ENCODE measurements at regions not wholly inside any gene's neighbourhood (a gene's known extent, or its start where the extent isn't known, plus 50 kb on each side); places are given as distances from the start of the nearest gene placed in this dataset.

GRCh38 chr7:109094-109493 lies 83.3 kb upstream of the FAM20C start:
- intact Hi-C loops (cut with DNase I): no loop called here
- DNase-seq (peak in 1 of 5 donors; percentile 33), FAIRE-seq (no peak)
- Histone ChIP-seq H3K4me1 (ENCODE audit: control insufficient read depth in 2 of 3, insufficient read depth in 2 of 3, low read depth in 1 of 3, low read length in 3 of 3) (no peaks in the 10 kb centered on the region), H3K27me3 (ENCODE audit: control insufficient read depth, insufficient read depth, low read length) (no peaks in the 10 kb centered on the region), H3K36me3 (ENCODE audit: control insufficient read depth in 2 of 3, insufficient read depth in 3 of 3, low read length in 3 of 3) (no peaks in the 10 kb centered on the region), H3K27ac (ENCODE audit: low read depth in 2 of 2, low read length in 2 of 2) (no peak overlapping the region), H3K9ac (ENCODE audit: low read length in 3 of 3) (no peak overlapping the region), H3K9me3 (ENCODE audit: control insufficient read depth in 2 of 3, insufficient read depth in 1 of 3, low read length in 3 of 3) (peaks cover 0 to 7% (median 0%) of the 10 kb centered on the region in 3 donors), H3K4me3 (ENCODE audit: low read length in 3 of 3) (no peak overlapping the region)
- TF ChIP-seq, protein P1, sequence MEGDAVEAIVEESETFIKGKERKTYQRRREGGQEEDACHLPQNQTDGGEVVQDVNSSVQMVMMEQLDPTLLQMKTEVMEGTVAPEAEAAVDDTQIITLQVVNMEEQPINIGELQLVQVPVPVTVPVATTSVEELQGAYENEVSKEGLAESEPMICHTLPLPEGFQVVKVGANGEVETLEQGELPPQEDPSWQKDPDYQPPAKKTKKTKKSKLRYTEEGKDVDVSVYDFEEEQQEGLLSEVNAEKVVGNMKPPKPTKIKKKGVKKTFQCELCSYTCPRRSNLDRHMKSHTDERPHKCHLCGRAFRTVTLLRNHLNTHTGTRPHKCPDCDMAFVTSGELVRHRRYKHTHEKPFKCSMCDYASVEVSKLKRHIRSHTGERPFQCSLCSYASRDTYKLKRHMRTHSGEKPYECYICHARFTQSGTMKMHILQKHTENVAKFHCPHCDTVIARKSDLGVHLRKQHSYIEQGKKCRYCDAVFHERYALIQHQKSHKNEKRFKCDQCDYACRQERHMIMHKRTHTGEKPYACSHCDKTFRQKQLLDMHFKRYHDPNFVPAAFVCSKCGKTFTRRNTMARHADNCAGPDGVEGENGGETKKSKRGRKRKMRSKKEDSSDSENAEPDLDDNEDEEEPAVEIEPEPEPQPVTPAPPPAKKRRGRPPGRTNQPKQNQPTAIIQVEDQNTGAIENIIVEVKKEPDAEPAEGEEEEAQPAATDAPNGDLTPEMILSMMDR (IDR thresholded peaks at IDR 0.05; ENCODE audit: borderline replicate concordance, extremely low read depth, insufficient read depth): no peak

DNA sequence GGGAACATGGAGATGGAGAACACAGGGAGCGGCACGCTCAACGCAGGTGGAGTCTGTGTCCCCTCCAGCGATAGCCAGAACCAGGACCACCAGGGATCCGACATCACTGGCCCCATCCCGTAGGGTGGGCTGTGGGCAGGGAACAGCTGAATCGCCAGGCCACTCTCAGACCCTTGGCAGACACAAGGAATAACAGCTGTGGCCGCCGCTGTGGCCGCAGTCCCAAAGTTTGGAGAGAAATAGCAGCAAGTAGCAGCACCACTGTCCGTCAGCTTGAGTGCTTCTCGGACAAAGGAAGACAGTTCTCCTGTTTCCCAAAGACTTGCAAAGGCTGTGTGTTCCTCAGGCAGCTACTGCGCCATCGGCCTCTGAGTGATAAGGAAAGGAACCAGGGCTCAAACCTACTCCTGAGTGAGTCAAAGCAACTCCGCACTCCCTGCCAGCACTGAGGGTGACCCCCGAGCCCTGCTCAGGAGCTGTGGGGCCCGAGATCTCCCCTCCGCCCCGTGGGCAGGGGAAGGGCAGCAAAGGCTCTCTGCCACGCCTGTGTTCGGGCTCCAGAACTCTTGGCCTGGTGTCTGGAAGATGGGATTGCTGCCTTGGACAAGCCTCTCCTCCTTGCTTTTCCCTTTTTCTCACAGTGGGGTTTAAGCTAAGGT lies 82.3 kb upstream of the FAM20C start:
- Histone ChIP-seq H3K4me3 (ENCODE audit: low read length in 3 of 3) (no peak overlapping the region), H3K4me1 (ENCODE audit: control insufficient read depth in 2 of 3, insufficient read depth in 2 of 3, low read depth in 1 of 3, low read length in 3 of 3) (no peaks in the 10 kb centered on the region), H3K27ac (ENCODE audit: low read depth in 2 of 2, low read length in 2 of 2) (no peak overlapping the region), H3K9me3 (ENCODE audit: control insufficient read depth in 2 of 3, insufficient read depth in 1 of 3, low read length in 3 of 3) (peaks cover 0 to 7% (median 0%) of the 10 kb centered on the region in 3 donors), H3K36me3 (ENCODE audit: control insufficient read depth in 2 of 3, insufficient read depth in 3 of 3, low read length in 3 of 3) (no peaks in the 10 kb centered on the region), H3K9ac (ENCODE audit: low read length in 3 of 3) (no peak overlapping the region), H3K27me3 (ENCODE audit: control insufficient read depth, insufficient read depth, low read length) (no peaks in the 10 kb centered on the region)
- no peak for FAIRE-seq
- intact Hi-C loops (cut with DNase I): no loop called here
- TF ChIP-seq, protein P1 (IDR thresholded peaks at IDR 0.05; ENCODE audit: borderline replicate concordance, extremely low read depth, insufficient read depth): no peak
- no peak for DNase-seq

GRCh38 chr7:110557-111232 lies 81.7 kb upstream of the FAM20C start:
- Histone ChIP-seq H3K27me3 (ENCODE audit: control insufficient read depth, insufficient read depth, low read length) (no peaks in the 10 kb centered on the region), H3K36me3 (ENCODE audit: control insufficient read depth in 2 of 3, insufficient read depth in 3 of 3, low read length in 3 of 3) (no peaks in the 10 kb centered on the region), H3K9ac (ENCODE audit: low read length in 3 of 3) (no peak overlapping the region), H3K9me3 (ENCODE audit: control insufficient read depth in 2 of 3, insufficient read depth in 1 of 3, low read length in 3 of 3) (peaks cover 0 to 7% (median 0%) of the 10 kb centered on the region in 3 donors), H3K27ac (ENCODE audit: low read depth in 2 of 2, low read length in 2 of 2) (no peak overlapping the region), H3K4me1 (ENCODE audit: control insufficient read depth in 2 of 3, insufficient read depth in 2 of 3, low read depth in 1 of 3, low read length in 3 of 3) (no peaks in the 10 kb centered on the region), H3K4me3 (ENCODE audit: low read length in 3 of 3) (no peak overlapping the region)
- FAIRE-seq (no peak), DNase-seq (peak in 1 of 5 donors; percentile 41)
- TF ChIP-seq, protein P1 (IDR thresholded peaks at IDR 0.05; ENCODE audit: borderline replicate concordance, extremely low read depth, insufficient read depth): no peak
- intact Hi-C loops (cut with DNase I): no loop called here
